Uterus (tissue), 3 donors: ENCODE measurements at regions not wholly inside any gene's neighbourhood (a gene's known extent, or its start where the extent isn't known, plus 50 kb on each side); places are given as distances from the start of the nearest gene placed in this dataset.

Experiments used
- DNase-seq, 2 donors: peaks; one replicate each; pipeline ENCODE4 v3.0.0-alpha.2; 2019 to 2020
- H3K27ac ChIP-seq, 2 donors: fragments of 200-600 bp; sonication (generic); 1 replicate in 1 of 2; 2 replicates in 1 of 2; pipeline ENCODE4 v1.5.1; 2016 to 2018
- H3K27me3 ChIP-seq, 2 donors: fragments of 200-600 bp; sonication (generic); one replicate each; pipeline ENCODE4 v1.5.1; 2018 to 2019; ENCODE audit warnings: control low read depth in 1 of 2
- H3K36me3 ChIP-seq, 2 donors: fragments of 200-600 bp; sonication (generic); one replicate each; pipeline ENCODE4 v1.5.1; 2019; ENCODE audit warnings: control low read depth in 1 of 2
- H3K4me1 ChIP-seq, 2 donors: fragments of 200-600 bp; sonication (generic); one replicate each; pipeline ENCODE4 v1.5.1; 2018 to 2019; ENCODE audit warnings: control low read depth in 1 of 2
- H3K4me3 ChIP-seq, 2 donors: fragments of 200-600 bp; sonication (generic); 1 replicate in 1 of 2; 2 replicates in 1 of 2; pipeline ENCODE4 v1.5.1; 2018 to 2019; ENCODE audit warnings: mild to moderate bottlenecking in 1 of 2
- H3K9me3 ChIP-seq, 2 donors: fragments of 200-600 bp; sonication (generic); one replicate each; pipeline ENCODE4 v1.5.1; 2019; ENCODE audit warnings: control low read depth in 1 of 2
- POLR2A ChIP-seq, 2 donors: fragments of 450-650 bp; IDR thresholded peaks; one replicate each; pipeline ENCODE4 v1.6.1; 2016; ENCODE audit warnings: antibody characterized with exemption in 2 of 2, mild to moderate bottlenecking in 1 of 2, moderate library complexity in 1 of 2
- intact Hi-C: fragments of 100-400 bp; cut with DNase I; formaldehyde crosslinking; loops from one replicate; pipeline ENCODE4 v1.15.1; 2023; ENCODE audit warnings: low total_unique reads
- TF ChIP-seq, protein P1 (sequence below), 4 experiments: fragments of 200-600 bp in 2 of 4; fragments of 450-650 bp in 2 of 4; sonication (generic) in 2 of 4; IDR thresholded peaks; one replicate each; pipeline ENCODE4 v1.5.1; 2016 to 2019; ENCODE audit warnings: antibody characterized with exemption in 4 of 4, mild to moderate bottlenecking in 2 of 4, moderate library complexity in 1 of 4
- donor health status: DM: yes; HTN: yes; CAD: no.

DNA sequence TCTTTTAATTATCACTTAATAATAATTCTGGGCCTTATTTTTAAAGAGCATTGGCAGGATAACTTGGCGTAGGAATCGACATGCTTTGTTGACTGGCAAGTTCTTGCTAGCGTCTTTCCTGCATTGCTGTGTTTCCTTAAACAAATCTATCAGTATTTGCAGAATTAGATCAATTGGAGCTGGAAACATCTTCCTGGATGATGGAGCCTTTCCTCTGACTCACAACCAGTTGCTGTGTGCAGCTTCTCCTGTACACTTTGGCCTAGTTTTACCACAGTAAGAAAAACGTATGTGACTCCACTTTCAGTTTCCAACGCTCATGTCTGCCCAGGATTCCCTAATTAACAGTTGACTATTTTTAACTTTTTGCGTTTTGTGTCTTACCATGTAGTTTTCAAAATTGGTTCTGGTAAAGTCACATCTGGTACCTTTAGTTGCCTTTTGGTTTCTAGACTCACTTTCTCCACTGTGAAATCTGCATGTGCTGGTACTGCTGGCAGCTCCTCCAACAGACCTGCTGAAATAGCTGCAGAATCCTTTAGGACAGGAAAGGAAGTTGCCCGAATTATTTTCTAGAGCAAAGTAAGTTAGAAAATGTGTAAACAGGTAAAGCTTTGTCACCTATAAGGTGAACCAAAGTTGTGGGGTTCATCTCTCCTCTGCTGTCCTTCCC is 553.2 kb upstream of the FAT1 start:
- TF ChIP-seq, protein P1, sequence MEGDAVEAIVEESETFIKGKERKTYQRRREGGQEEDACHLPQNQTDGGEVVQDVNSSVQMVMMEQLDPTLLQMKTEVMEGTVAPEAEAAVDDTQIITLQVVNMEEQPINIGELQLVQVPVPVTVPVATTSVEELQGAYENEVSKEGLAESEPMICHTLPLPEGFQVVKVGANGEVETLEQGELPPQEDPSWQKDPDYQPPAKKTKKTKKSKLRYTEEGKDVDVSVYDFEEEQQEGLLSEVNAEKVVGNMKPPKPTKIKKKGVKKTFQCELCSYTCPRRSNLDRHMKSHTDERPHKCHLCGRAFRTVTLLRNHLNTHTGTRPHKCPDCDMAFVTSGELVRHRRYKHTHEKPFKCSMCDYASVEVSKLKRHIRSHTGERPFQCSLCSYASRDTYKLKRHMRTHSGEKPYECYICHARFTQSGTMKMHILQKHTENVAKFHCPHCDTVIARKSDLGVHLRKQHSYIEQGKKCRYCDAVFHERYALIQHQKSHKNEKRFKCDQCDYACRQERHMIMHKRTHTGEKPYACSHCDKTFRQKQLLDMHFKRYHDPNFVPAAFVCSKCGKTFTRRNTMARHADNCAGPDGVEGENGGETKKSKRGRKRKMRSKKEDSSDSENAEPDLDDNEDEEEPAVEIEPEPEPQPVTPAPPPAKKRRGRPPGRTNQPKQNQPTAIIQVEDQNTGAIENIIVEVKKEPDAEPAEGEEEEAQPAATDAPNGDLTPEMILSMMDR (IDR thresholded peaks at IDR 0.05): no peak
- no peak for TF ChIP-seq POLR2A (IDR thresholded peaks at IDR 0.05)
- Histone ChIP-seq H3K27me3 (no peaks in the 10 kb centered on the region), H3K27ac (no peak overlapping the region), H3K4me3 (no peak overlapping the region), H3K36me3 (no peaks in the 10 kb centered on the region), H3K4me1 (no peaks in the 10 kb centered on the region), H3K9me3 (no peaks in the 10 kb centered on the region)
- DNase-seq: no peak
- intact Hi-C loops: no loop called here

DNA sequence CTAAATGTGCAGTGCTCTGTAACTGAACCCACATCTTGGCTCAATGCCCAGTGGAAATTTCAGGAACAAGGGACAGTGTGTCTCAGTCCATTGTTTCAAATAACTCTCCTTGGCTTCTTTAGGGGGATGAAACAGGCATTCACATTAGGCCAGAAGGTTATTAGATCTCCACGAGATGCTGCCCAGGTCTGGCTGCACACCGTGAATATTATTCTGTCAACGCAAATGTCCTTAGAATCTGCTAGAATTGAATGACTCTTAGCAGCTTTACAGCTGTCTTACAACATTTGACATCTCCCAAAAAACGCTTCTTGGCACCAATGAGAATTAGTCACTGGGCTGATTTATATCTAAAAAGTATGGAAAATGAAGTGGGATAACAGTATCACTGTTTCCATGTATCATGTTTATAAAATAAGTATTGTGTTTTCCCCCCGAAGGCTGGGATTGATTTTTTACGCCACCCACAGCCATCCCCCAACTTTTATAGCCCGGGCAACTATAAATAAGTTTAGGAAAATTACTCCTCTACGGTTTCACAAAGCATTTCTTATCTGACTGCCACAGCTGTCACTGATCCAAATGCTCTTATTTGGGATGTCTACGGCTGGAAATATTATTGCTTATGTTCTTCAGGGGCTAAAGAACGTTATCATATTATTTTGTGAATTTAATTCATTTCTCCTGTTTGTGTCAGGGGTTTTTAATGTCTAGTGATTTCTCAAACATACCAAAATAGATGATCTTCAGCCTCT is 559.7 kb upstream of the FAT1 start:
- no peaks in the 10 kb centered on the region for H3K4me1 ChIP-seq
- H3K27ac ChIP-seq: no peak overlapping the region
- no peaks in the 10 kb centered on the region for H3K27me3 ChIP-seq
- TF ChIP-seq POLR2A (IDR thresholded peaks at IDR 0.05): no peak
- TF ChIP-seq, protein P1 (IDR thresholded peaks at IDR 0.05): no peak
- no peak for DNase-seq
- no peaks in the 10 kb centered on the region for H3K9me3 ChIP-seq
- no peak overlapping the region for H3K4me3 ChIP-seq
- intact Hi-C loops: no loop called here
- H3K36me3 ChIP-seq: no peaks in the 10 kb centered on the region

DNA sequence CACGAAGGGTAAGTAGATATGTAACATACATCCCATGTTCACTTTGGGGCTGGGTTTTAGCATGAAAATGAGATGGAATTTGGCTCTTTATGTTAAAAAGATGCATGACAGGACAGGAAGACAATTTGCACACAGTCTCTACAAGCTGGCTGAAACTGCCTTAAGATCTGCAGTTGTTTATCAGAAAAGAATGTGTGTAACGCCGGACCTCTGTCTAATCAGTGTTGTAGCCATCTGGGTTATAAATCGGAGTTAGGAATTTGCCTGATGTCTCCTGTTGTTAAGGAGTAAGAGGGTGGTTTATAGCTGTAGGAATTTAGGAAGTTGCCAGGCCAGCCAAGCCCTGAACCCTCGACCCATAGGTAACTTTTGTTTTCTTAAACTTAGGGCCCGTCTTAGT is 562.9 kb upstream of the FAT1 start:
- Histone ChIP-seq H3K4me3 (no peak overlapping the region), H3K36me3 (no peaks in the 10 kb centered on the region), H3K4me1 (no peaks in the 10 kb centered on the region), H3K9me3 (no peaks in the 10 kb centered on the region), H3K27me3 (no peaks in the 10 kb centered on the region), H3K27ac (no peak overlapping the region)
- TF ChIP-seq POLR2A (IDR thresholded peaks at IDR 0.05): no peak
- TF ChIP-seq, protein P1 (IDR thresholded peaks at IDR 0.05): no peak
- intact Hi-C loops: no loop called here
- DNase-seq: no peak

DNA sequence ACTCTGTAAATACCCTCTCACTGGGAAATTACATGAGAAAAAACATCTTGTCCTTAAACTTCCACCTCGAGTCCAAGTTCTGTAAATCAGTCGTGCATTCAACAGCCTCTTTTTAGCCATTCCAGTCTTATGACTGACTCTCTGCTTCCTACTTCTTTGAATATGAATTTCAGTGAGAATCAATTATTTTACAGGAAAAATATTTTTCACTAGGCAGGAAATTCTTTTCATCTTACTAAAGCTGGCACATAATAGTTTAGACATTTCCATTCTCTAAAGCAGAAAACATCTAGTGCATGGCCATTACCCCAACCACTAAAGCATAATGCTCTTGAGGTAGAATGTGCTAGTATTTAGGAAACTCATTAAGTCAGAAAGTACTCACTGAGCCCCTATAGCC is 565.7 kb upstream of the FAT1 start:
- Histone ChIP-seq H3K27me3 (no peaks in the 10 kb centered on the region), H3K36me3 (no peaks in the 10 kb centered on the region), H3K9me3 (no peaks in the 10 kb centered on the region), H3K27ac (no peak overlapping the region), H3K4me3 (no peak overlapping the region), H3K4me1 (no peaks in the 10 kb centered on the region)
- intact Hi-C loops: no loop called here
- no peak for DNase-seq
- no peak for TF ChIP-seq POLR2A (IDR thresholded peaks at IDR 0.05)
- TF ChIP-seq, protein P1 (IDR thresholded peaks at IDR 0.05): no peak

DNA sequence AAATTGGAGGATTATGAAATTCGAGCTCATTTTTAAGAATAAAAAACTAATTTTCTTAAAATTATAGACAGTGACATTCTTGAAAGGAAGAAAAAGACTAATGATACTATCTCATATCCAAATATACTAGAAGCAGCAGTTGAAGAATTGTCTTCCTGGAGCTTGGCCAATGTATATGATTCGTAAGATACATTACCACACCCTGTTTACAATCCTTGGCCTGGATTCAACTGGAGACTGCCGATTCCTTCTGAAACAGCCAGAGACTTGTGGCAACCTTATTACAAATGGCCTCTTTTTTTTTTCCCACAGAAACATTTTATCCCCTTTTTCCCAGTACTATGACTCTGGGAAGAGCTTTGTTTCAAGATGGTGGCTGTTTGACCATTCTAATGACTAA is 571.2 kb upstream of the FAT1 start:
- no peaks in the 10 kb centered on the region for H3K27me3 ChIP-seq
- no peaks in the 10 kb centered on the region for H3K4me1 ChIP-seq
- DNase-seq: no peak
- H3K9me3 ChIP-seq: no peaks in the 10 kb centered on the region
- no peak for TF ChIP-seq POLR2A (IDR thresholded peaks at IDR 0.05)
- TF ChIP-seq, protein P1 (IDR thresholded peaks at IDR 0.05): no peak
- no peaks in the 10 kb centered on the region for H3K36me3 ChIP-seq
- no peak overlapping the region for H3K27ac ChIP-seq
- no peak overlapping the region for H3K4me3 ChIP-seq
- intact Hi-C loops: no loop called here
